ENCODE measurements at regions not wholly inside any gene's neighbourhood (a gene's known extent, or its start where the extent isn't known, plus 50 kb on each side); places are given as distances from the start of the nearest gene placed in this dataset.

DNA sequence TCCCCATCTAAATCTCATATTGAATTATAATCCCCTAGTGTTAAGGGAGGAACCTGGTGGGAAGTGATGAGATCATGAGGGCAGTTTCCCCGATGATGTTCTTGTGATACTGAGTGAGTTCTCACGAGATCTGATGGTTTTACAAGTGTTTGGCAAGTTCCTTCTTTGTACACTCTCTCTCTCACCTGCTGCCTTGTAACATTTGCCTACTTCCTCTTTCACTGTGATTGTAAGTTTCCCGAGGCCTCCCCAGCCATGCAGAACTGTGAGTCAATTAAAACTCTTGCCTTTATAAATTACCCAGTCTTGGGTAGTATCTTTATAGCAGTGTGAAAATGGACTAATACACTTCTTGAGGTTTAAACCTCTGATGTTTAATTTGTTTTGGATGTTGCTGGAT, 177.5 kb downstream of the CD8B2 start:
- intact Hi-C loops (cut with DNase I), result no loop called here
- H3K36me3 ChIP-seq, result no peaks in the 10 kb centered on the region

DNA sequence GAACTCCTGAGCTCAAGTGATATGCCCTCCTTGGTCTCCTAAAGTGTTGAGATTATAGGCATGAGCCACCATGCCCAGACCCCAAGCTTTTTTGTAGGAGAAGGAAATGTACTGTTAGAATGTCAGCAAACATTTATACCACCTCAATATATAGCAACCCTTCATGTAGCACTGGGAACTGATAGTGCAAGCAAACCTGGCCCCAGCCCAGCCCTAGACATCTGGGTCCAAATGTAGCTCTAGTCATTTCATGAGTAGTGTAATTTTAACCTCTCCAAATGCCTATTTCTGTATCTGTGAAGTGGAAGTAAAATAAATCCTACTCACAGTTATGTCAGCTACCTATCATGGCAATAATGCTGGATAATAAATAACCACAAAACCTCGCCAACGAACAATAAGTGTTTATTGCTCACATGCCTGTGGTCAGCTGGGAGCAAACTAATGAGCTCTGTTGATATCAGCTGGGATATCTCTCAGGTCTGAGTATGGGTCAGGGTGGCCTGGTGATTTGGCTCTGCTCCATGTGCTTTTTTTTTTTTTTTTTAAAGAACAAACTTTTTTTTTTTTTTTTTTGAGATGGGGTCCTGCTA, 180.4 kb downstream of the CD8B2 start:
- no peak overlapping the region for H3K27ac ChIP-seq
- no peaks in the 10 kb centered on the region for H3K27me3 ChIP-seq
- H3K36me3 ChIP-seq, result no peaks in the 10 kb centered on the region
- H3K4me1 ChIP-seq, result no peaks in the 10 kb centered on the region
- DNase-seq (ENCODE audit: extremely low spot score in 2 of 2), result no peak
- no peak overlapping the region for H3K4me3 ChIP-seq
- TF ChIP-seq POLR2AphosphoS5 (IDR thresholded peaks at IDR 0.05; ENCODE audit: insufficient read depth in 1 of 2, low read depth in 1 of 2) (no peak), POLR2A (IDR thresholded peaks at IDR 0.05) (no peak)
- TF ChIP-seq, protein P1, sequence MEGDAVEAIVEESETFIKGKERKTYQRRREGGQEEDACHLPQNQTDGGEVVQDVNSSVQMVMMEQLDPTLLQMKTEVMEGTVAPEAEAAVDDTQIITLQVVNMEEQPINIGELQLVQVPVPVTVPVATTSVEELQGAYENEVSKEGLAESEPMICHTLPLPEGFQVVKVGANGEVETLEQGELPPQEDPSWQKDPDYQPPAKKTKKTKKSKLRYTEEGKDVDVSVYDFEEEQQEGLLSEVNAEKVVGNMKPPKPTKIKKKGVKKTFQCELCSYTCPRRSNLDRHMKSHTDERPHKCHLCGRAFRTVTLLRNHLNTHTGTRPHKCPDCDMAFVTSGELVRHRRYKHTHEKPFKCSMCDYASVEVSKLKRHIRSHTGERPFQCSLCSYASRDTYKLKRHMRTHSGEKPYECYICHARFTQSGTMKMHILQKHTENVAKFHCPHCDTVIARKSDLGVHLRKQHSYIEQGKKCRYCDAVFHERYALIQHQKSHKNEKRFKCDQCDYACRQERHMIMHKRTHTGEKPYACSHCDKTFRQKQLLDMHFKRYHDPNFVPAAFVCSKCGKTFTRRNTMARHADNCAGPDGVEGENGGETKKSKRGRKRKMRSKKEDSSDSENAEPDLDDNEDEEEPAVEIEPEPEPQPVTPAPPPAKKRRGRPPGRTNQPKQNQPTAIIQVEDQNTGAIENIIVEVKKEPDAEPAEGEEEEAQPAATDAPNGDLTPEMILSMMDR (IDR thresholded peaks at IDR 0.05), result no peak
- no peaks in the 10 kb centered on the region for H3K9me3 ChIP-seq
- intact Hi-C loops (cut with DNase I), result no loop called here

More for the DNA sequence above, 177.5 kb downstream of the CD8B2 start:
- H3K4me1 ChIP-seq, result no peaks in the 10 kb centered on the region
- H3K9me3 ChIP-seq, result no peaks in the 10 kb centered on the region
- no peak overlapping the region for H3K27ac ChIP-seq
- TF ChIP-seq POLR2AphosphoS5 (IDR thresholded peaks at IDR 0.05; ENCODE audit: insufficient read depth in 1 of 2, low read depth in 1 of 2) (no peak), POLR2A (IDR thresholded peaks at IDR 0.05) (no peak)
- TF ChIP-seq, protein P1 (IDR thresholded peaks at IDR 0.05), result no peak
- DNase-seq (ENCODE audit: extremely low spot score in 2 of 2), result no peak
- no peaks in the 10 kb centered on the region for H3K27me3 ChIP-seq
- H3K4me3 ChIP-seq, result no peak overlapping the region

DNA sequence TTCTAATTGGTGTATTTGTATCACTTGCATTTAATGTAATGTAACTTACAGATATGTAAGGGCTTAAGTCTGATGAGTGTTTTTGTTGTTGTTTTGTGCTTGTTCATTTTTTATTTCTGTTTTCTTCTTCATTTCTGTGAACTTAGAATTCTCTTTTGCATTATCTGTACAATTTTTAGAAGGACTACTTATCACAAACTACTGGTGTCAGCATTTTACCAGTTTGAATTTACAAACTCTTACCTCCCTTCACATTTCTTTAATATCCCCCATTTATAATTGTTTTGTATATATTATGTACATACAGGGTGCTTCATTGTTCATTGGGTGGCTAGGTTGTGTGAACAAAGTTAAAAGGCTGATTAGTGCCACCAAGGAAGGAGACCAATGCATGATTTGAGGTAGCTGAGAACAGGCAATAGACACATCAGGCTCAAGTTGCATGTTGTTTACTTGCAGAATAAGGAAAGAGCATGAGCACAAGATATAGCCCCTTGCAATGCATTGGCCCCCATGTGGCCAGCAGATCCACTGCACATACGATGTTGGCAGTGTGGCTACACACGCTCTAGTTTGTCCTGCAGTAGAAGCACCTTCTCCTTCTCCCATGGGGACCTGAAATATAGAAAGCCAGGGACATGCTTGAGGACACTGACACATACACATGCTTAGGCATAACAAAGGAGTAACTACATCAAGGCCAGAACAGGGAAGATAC, 198.2 kb downstream of the CD8B2 start:
- no peak overlapping the region for H3K4me3 ChIP-seq
- no peaks in the 10 kb centered on the region for H3K4me1 ChIP-seq
- H3K27ac ChIP-seq, result no peak overlapping the region
- intact Hi-C loops (cut with DNase I), result no loop called here
- no peaks in the 10 kb centered on the region for H3K36me3 ChIP-seq
- TF ChIP-seq POLR2A (IDR thresholded peaks at IDR 0.05) (no peak), POLR2AphosphoS5 (IDR thresholded peaks at IDR 0.05; ENCODE audit: insufficient read depth in 1 of 2, low read depth in 1 of 2) (no peak)
- TF ChIP-seq, protein P1 (IDR thresholded peaks at IDR 0.05), result no peak
- DNase-seq (ENCODE audit: extremely low spot score in 2 of 2), result no peak
- no peaks in the 10 kb centered on the region for H3K9me3 ChIP-seq
- no peaks in the 10 kb centered on the region for H3K27me3 ChIP-seq

DNA sequence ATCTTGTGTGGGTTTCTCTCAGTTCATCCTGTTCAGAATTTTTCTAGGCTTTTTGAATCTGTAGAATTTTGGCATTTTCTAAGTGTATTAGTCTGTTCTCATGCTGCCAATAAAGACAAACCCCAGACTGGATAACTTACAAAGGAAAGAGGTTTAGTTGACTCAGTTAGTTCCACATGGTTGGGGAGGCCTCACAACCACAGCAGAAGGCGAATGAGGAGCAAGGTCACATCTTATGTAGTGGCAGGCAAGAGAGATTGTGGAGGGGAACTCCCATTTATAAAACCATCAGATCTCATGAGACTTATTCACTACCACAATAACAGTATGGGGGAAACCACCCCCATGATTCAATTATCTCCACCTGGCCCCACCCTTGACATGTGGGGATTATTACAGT, 199.2 kb downstream of the ST6GAL2 start:
- no peaks in the 10 kb centered on the region for H3K36me3 ChIP-seq
- intact Hi-C loops (cut with DNase I), result no loop called here
- TF ChIP-seq POLR2AphosphoS5 (IDR thresholded peaks at IDR 0.05; ENCODE audit: insufficient read depth in 1 of 2, low read depth in 1 of 2) (no peak), POLR2A (IDR thresholded peaks at IDR 0.05) (no peak)
- TF ChIP-seq, protein P1 (IDR thresholded peaks at IDR 0.05), result no peak

DNA sequence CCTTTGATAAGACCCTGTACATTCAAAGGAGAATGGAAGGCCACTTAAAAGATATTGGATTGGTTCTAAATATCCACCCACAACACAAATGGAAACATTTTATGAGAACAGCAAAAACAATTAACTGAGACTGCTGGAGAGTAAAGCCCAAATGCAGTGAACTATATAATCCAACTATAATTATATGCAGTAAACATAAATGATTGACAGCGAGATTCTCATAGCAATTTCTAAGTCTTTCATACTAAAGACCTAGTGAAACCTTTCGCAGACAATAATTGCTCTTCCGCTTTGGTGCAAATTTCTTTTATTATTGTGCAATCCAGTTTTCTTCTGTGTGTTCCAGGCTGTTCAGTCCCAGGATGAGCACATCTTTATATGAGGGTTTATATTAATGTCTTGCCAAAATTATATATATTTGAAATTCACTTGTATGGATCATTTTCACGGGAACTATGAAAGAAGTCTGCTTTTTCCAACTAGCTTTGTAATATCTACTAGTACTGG, 190.9 kb downstream of the ST6GAL2 start:
- Histone ChIP-seq H3K27me3 (no peaks in the 10 kb centered on the region), H3K27ac (no peak overlapping the region), H3K4me3 (no peak overlapping the region), H3K36me3 (no peaks in the 10 kb centered on the region), H3K4me1 (no peaks in the 10 kb centered on the region), H3K9me3 (no peaks in the 10 kb centered on the region)
- TF ChIP-seq, protein P1 (IDR thresholded peaks at IDR 0.05), result no peak
- TF ChIP-seq POLR2A (IDR thresholded peaks at IDR 0.05), result no peak
- TF ChIP-seq POLR2AphosphoS5 (IDR thresholded peaks at IDR 0.05; ENCODE audit: insufficient read depth in 1 of 2, low read depth in 1 of 2), result no peak
- intact Hi-C loops (cut with DNase I), result no loop called here
- no peak for DNase-seq (ENCODE audit: extremely low spot score in 2 of 2)

More for the DNA sequence above, 199.2 kb downstream of the ST6GAL2 start:
- DNase-seq (ENCODE audit: extremely low spot score in 2 of 2), result no peak
- Histone ChIP-seq H3K27me3 (no peaks in the 10 kb centered on the region), H3K4me1 (no peaks in the 10 kb centered on the region), H3K9me3 (no peaks in the 10 kb centered on the region), H3K4me3 (no peak overlapping the region), H3K27ac (no peak overlapping the region)
